BE2C (cell line): ENCODE measurements at regions not wholly inside any gene's neighbourhood (a gene's known extent, or its start where the extent isn't known, plus 50 kb on each side); places are given as distances from the start of the nearest gene placed in this dataset.

Experiments
- DNase-seq: peaks from one replicate; pipeline ENCODE4 v3.0.0-alpha.2; 2020
- H3K27me3 ChIP-seq: fragments of 250-450 bp; sonication (Bioruptor Pico); 2 replicates; pipeline ENCODE4 v1.5.1; 2020; ENCODE audit warnings: mild to moderate bottlenecking
- H3K36me3 ChIP-seq: fragments of 250-450 bp; sonication (Bioruptor Pico); 2 replicates; pipeline ENCODE4 v1.5.1; 2020; ENCODE audit warnings: mild to moderate bottlenecking
- H3K4me1 ChIP-seq: fragments of 250-450 bp; sonication (Bioruptor Pico); 2 replicates; pipeline ENCODE4 v1.5.1; 2020
- H3K4me3 ChIP-seq: 2 replicates; pipeline ENCODE4 v1.5.1; 2011; ENCODE audit warnings: low read depth, low read length
- H3K9me3 ChIP-seq: fragments of 250-450 bp; sonication (Bioruptor Pico); 2 replicates; pipeline ENCODE4 v1.5.1; 2020
- TF ChIP-seq, protein P1 (sequence below): IDR thresholded peaks from 2 replicates; pipeline ENCODE4 v1.5.1; 2012; ENCODE audit warnings: mild to moderate bottlenecking, low read depth, low read length

DNA sequence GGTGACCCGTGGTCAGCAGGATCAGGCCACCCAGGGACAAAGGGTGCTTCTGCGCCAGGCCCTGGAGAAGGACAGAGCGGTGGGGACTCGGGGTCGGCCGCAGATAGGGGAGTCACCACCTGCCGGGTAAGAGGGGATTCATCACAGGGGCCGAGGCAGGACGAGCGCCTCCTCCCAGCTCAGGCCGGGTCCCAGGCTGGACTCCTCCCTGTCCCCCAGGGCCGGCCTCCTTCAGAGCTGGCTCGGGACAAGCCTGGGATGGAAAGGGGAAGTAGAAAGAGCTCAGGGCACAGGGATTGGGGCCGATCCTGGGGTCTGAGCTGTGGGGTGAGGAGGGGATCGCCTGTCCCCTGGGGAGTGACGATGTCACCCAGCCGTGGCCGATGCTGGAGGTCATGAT is 139.4 kb downstream of the GPCPD1 start:
- H3K36me3 ChIP-seq: no peaks in the 10 kb centered on the region
- no peak for DNase-seq
- no peaks in the 10 kb centered on the region for H3K4me1 ChIP-seq
- H3K4me3 ChIP-seq: no peak overlapping the region
- no peaks in the 10 kb centered on the region; the same call in 1 of the 2 replicates for H3K27me3 ChIP-seq
- TF ChIP-seq, protein P1, sequence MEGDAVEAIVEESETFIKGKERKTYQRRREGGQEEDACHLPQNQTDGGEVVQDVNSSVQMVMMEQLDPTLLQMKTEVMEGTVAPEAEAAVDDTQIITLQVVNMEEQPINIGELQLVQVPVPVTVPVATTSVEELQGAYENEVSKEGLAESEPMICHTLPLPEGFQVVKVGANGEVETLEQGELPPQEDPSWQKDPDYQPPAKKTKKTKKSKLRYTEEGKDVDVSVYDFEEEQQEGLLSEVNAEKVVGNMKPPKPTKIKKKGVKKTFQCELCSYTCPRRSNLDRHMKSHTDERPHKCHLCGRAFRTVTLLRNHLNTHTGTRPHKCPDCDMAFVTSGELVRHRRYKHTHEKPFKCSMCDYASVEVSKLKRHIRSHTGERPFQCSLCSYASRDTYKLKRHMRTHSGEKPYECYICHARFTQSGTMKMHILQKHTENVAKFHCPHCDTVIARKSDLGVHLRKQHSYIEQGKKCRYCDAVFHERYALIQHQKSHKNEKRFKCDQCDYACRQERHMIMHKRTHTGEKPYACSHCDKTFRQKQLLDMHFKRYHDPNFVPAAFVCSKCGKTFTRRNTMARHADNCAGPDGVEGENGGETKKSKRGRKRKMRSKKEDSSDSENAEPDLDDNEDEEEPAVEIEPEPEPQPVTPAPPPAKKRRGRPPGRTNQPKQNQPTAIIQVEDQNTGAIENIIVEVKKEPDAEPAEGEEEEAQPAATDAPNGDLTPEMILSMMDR: no peak
- no peaks in the 10 kb centered on the region for H3K9me3 ChIP-seq

- Histone ChIP-seq H3K4me3 (no peak overlapping the region), H3K36me3 (no peaks in the 10 kb centered on the region), H3K4me1 (no peaks in the 10 kb centered on the region), H3K27me3 (peaks cover under 1% of the 10 kb centered on the region; the same call in 1 of the 2 replicates), H3K9me3 (no peaks in the 10 kb centered on the region)
- DNase-seq: no peak
- TF ChIP-seq, protein P1: no peak
These were observed 139.9 kb downstream of the GPCPD1 start for GRCh38 chr20:5470943-5471342.

GRCh38 chr20:5470458-5470857 is 140.3 kb downstream of the GPCPD1 start:
- DNase-seq: no peak
- Histone ChIP-seq H3K4me3 (no peak overlapping the region), H3K27me3 (peaks cover 3% of the 10 kb centered on the region; the same call in 1 of the 2 replicates), H3K9me3 (no peaks in the 10 kb centered on the region), H3K36me3 (no peaks in the 10 kb centered on the region), H3K4me1 (no peaks in the 10 kb centered on the region)
- TF ChIP-seq, protein P1: no peak

- Histone ChIP-seq H3K27me3 (peaks cover 3% of the 10 kb centered on the region; the same call in 1 of the 2 replicates), H3K36me3 (no peaks in the 10 kb centered on the region), H3K9me3 (no peaks in the 10 kb centered on the region), H3K4me3 (no peak overlapping the region), H3K4me1 (no peaks in the 10 kb centered on the region)
- DNase-seq: no peak
- TF ChIP-seq, protein P1: no peak
These were observed 141.7 kb downstream of the GPCPD1 start for GRCh38 chr20:5469111-5469510.

- Histone ChIP-seq H3K36me3 (no peaks in the 10 kb centered on the region), H3K4me1 (no peaks in the 10 kb centered on the region), H3K4me3 (no peak overlapping the region), H3K27me3 (peaks cover 7% of the 10 kb centered on the region), H3K9me3 (no peaks in the 10 kb centered on the region)
- TF ChIP-seq, protein P1: no peak
- no peak for DNase-seq
These were observed 143.7 kb downstream of the GPCPD1 start for GRCh38 chr20:5467086-5467485.

DNA sequence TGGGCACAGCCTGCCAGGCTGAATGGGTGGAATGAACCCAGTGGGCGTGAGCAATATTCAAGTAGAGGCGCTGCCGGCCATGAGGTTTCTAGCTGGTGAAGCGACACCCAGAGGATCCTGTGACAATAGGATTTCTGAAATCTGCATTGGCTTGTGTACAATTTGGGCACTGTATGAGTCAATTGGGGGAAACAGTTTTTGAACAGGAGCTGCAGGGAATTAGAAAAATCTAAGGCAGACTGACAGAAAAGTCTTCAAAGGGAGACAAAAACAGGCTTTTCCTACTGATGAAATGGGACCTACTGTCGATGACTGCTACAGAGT is 145.2 kb downstream of the GPCPD1 start:
- H3K4me1 ChIP-seq: no peaks in the 10 kb centered on the region
- DNase-seq: no peak
- TF ChIP-seq, protein P1: no peak
- no peaks in the 10 kb centered on the region for H3K36me3 ChIP-seq
- H3K9me3 ChIP-seq: no peaks in the 10 kb centered on the region
- peaks cover 7% of the 10 kb centered on the region for H3K27me3 ChIP-seq
- no peak overlapping the region for H3K4me3 ChIP-seq
